ENCODE measurements at regions not wholly inside any gene's neighbourhood (a gene's known extent, or its start where the extent isn't known, plus 50 kb on each side); places are given as distances from the start of the nearest gene placed in this dataset.

GRCh38 chr6:149166336-149166735 is 151.2 kb upstream of the TAB2 start:
- no peak for TF ChIP-seq CTCF (conservative IDR thresholded peaks at IDR 0.05; ENCODE audit: low read depth, low read length)
- TF ChIP-seq EZH2 (IDR thresholded peaks at IDR 0.05; ENCODE audit: low read length, unreplicated experiment) = no peak
- TF ChIP-seq EZH2phosphoT487 (IDR thresholded peaks at IDR 0.05; ENCODE audit: borderline replicate concordance, low read length) = no peak
